ENCODE measurements at regions not wholly inside any gene's neighbourhood (a gene's known extent, or its start where the extent isn't known, plus 50 kb on each side); places are given as distances from the start of the nearest gene placed in this dataset.

GRCh38 chr6:112879920-112880413 lies 532.8 kb downstream of the RFPL4B start:
- Histone ChIP-seq H2AFZ (ENCODE audit: low read depth, low read length) (no peak overlapping the region), H3K9me3 (replicated peaks; ENCODE audit: control insufficient read depth, insufficient read depth, low read length) (no peaks in the 10 kb centered on the region), H3K36me3 (ENCODE audit: control insufficient read depth in 2 of 2, extremely low read depth in 1 of 2, insufficient read depth in 2 of 2, low read length in 2 of 2) (no peaks in the 10 kb centered on the region), H3K79me2 (ENCODE audit: control insufficient read depth, insufficient read depth, low read length) (no peaks in the 10 kb centered on the region), H3K27me3 (ENCODE audit: control insufficient read depth in 2 of 2, insufficient read depth in 2 of 2, low read length in 2 of 2) (no peaks in the 10 kb centered on the region), H3K4me2 (ENCODE audit: insufficient read depth, low read length) (no peak overlapping the region), H4K20me1 (replicated peaks; ENCODE audit: control insufficient read depth, extremely low read depth, insufficient read depth, low read length) (no peaks in the 10 kb centered on the region), H3K9ac (replicated peaks; ENCODE audit: extremely low read depth, insufficient read depth, low read length) (no peak overlapping the region), H3K27ac (ENCODE audit: insufficient read depth, low read depth, low read length) (no peak overlapping the region), H3K9me1 (replicated peaks; ENCODE audit: control insufficient read depth, extremely low read depth, insufficient read depth, low read length) (no peaks in the 10 kb centered on the region), H3K4me3 (replicated peaks in 1 of 3; ENCODE audit: insufficient read depth in 1 of 3, low read depth in 1 of 3, low read length in 3 of 3) (no peak overlapping the region), H3K4me1 (ENCODE audit: control insufficient read depth, extremely low read depth, insufficient read depth, low read length) (peaks cover 23% of the 10 kb centered on the region)
- intact Hi-C loops (cut with micrococcal nuclease) (loop anchor here (5.0 to 10.0 kb wide), 4 partner anchors 172 to 1025 kb away; no protein-coding TSS in a partner anchor), dilution Hi-C loops (cut with MboI; ENCODE audit: extremely low pct_ligation_motif_present, low sequenced_read_pairs) (no loop called here)
- no peak for DNase-seq (ENCODE audit: low read depth, low spot score)
- BruUV-seq (replicated peaks): no TSS peak
- ChIA-PET POLR2A (no interaction called here), CTCF (interaction anchor here (1.9 kb wide), 1 partner anchor 979 kb away, joined by 6 read pairs; no protein-coding TSS in a partner anchor)
- no peak for TF ChIP-seq POLR2AphosphoS5 (IDR thresholded peaks at IDR 0.05; ENCODE audit: insufficient read depth, low read depth, low read length)
- TF ChIP-seq JUN (IDR thresholded peaks at IDR 0.05; ENCODE audit: borderline replicate concordance, insufficient read depth, insufficient read length, low read depth): no peak
- FAIRE-seq: no peak

- H3K9ac ChIP-seq (replicated peaks; ENCODE audit: extremely low read depth, insufficient read depth, low read length): no peak overlapping the region
- intact Hi-C loops (cut with micrococcal nuclease): no loop called here
- H3K9me1 ChIP-seq (replicated peaks; ENCODE audit: control insufficient read depth, extremely low read depth, insufficient read depth, low read length): no peaks in the 10 kb centered on the region
- no peaks in the 10 kb centered on the region for H3K9me3 ChIP-seq (replicated peaks; ENCODE audit: control insufficient read depth, insufficient read depth, low read length)
- no peak for FAIRE-seq
- dilution Hi-C loops (cut with MboI; ENCODE audit: extremely low pct_ligation_motif_present, low sequenced_read_pairs): no loop called here
- no peaks in the 10 kb centered on the region for H3K79me2 ChIP-seq (ENCODE audit: control insufficient read depth, insufficient read depth, low read length)
- DNase-seq (ENCODE audit: low read depth, low spot score): no peak
- no peaks in the 10 kb centered on the region for H4K20me1 ChIP-seq (replicated peaks; ENCODE audit: control insufficient read depth, extremely low read depth, insufficient read depth, low read length)
- H3K4me1 ChIP-seq (ENCODE audit: control insufficient read depth, extremely low read depth, insufficient read depth, low read length): peaks cover 23% of the 10 kb centered on the region
- no peak overlapping the region for H3K4me3 ChIP-seq (replicated peaks in 1 of 3; ENCODE audit: insufficient read depth in 1 of 3, low read depth in 1 of 3, low read length in 3 of 3)
- H3K27me3 ChIP-seq (ENCODE audit: control insufficient read depth in 2 of 2, insufficient read depth in 2 of 2, low read length in 2 of 2): no peaks in the 10 kb centered on the region
- no TSS peak for BruUV-seq (replicated peaks)
- H3K27ac ChIP-seq (ENCODE audit: insufficient read depth, low read depth, low read length): no peak overlapping the region
- H3K4me2 ChIP-seq (ENCODE audit: insufficient read depth, low read length): no peak overlapping the region
- POLR2A ChIA-PET: no interaction called here
- no peaks in the 10 kb centered on the region for H3K36me3 ChIP-seq (ENCODE audit: control insufficient read depth in 2 of 2, extremely low read depth in 1 of 2, insufficient read depth in 2 of 2, low read length in 2 of 2)
- no peak overlapping the region for H2AFZ ChIP-seq (ENCODE audit: low read depth, low read length)
- CTCF ChIA-PET: no interaction called here
- no peak for TF ChIP-seq EZH2 (IDR thresholded peaks at IDR 0.05; ENCODE audit: borderline replicate concordance, low read depth, low read length, severe bottlenecking)
- TF ChIP-seq JUN (IDR thresholded peaks at IDR 0.05; ENCODE audit: borderline replicate concordance, insufficient read depth, insufficient read length, low read depth): no peak
- no peak for TF ChIP-seq MYC (IDR thresholded peaks at IDR 0.05; ENCODE audit: low read depth, low read length)
- TF ChIP-seq FOS (IDR thresholded peaks at IDR 0.05; ENCODE audit: borderline replicate concordance, insufficient read depth, low read length): no peak
- no peak for TF ChIP-seq GATA2 (IDR thresholded peaks at IDR 0.05; ENCODE audit: insufficient read depth, insufficient read length, low read depth, low read length)
- no peak for TF ChIP-seq CTCF (IDR thresholded peaks at IDR 0.05; ENCODE audit: extremely low read depth in 1 of 2, insufficient read depth in 1 of 2, low read depth in 1 of 2, low read length in 2 of 2)
These were observed 533.9 kb downstream of the RFPL4B start for GRCh38 chr6:112881027-112881426.

Data from endothelial cell of umbilical vein (primary cell).